NCI-H1930 (cell line): ENCODE measurements at regions not wholly inside any gene's neighbourhood (a gene's known extent, or its start where the extent isn't known, plus 50 kb on each side); places are given as distances from the start of the nearest gene placed in this dataset.

ENCODE experiments used
- DNase-seq, 2 experiments: peaks; one replicate each; lab custom pipeline; 2025; lab: John Stamatoyannopoulos, UW

DNA sequence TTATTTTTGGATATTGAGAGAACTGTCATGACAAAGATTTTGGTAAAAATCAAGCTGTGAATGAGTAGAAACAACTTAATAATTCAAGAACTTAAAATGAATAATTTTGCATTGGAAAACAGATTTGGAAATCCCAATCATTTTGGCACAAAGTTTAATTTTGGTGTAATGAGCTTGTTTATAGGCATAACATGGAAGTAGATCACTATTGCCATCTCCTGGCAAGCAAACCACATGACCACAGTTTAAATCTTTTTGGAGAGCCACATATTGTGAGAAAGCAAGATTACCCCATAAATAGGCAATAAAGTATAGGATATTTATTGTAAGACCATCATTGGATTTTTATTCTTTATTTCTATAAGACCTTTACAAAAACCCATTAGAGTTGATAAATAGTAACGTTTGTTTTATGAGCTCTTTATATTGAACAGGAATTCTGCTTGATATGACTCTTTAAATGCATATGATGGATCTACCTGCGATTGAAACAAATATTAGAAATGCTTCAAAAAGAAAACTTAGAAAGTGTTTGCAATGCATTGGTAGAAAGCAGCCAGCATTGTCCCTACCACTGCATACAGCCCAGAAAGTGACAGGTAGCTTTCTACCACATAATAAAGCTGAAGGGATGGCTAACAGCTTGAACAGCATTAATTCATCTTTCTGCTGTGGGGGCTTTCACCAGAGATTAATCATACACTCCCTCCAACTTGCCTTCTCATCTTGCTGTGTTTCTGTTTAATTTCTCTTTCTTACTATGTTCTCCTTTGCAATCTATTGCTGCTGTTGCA is 766.8 kb downstream of the TBL1XR1 start:
- DNase-seq: no peak

DNA sequence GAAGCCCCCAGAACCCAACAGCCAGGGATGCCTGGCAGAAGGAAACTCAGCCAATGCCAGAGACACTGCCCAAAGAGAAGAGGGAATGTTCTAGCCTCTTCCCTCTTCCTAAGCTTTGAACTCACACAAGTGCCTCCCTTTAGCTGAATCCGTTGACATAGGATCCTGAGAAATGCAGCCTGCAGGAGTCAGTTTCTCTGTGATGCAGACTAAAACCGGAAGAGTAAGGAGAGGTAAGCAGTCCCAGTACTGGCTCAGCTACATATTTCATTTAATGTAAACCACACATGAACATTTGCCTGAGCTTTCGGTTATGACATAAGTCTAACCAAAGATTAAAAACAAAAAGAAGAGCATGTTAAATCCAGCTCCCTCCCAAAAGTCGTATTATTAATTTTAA is 768.7 kb downstream of the TBL1XR1 start:
- DNase-seq: no peak

DNA sequence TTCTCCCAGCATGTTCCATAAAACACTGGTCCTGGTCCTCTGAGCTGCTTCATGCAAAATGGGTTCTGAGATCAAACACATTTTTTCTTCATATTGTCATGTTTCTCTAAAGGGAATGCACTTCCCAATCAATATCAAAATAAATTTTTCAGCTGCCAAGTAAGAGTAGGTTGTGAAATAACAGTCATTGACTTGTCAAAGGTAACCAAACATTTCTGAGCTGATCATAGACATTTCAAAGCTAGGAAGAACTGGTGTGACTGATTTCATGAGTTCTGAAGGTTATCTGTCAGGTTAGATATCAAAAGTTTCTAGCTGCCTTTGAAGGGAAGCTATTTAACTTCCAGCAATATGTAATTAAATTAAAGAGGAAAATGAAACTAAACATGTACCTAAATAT is 770.9 kb downstream of the TBL1XR1 start:
- DNase-seq: no peak

DNA sequence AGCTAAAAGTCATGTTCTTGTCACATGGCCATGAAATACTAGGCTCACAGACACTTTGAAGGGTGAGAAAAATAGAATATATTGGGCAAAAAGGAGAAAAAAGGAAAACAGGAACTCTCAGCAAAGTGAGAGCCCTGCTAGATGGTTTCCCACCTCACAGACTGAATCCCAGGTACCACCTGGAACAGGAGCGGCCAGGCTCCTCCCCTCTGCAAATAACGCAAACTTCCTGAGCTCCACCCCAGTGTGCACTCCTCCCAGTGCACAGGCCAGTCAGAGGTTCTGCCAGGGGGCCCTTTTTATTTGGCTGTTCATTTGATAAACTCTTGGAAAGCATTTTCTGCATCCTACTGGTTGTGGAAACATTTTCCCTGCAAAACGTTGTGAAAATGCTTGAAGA is 780.4 kb downstream of the TBL1XR1 start:
- no peak for DNase-seq

DNA sequence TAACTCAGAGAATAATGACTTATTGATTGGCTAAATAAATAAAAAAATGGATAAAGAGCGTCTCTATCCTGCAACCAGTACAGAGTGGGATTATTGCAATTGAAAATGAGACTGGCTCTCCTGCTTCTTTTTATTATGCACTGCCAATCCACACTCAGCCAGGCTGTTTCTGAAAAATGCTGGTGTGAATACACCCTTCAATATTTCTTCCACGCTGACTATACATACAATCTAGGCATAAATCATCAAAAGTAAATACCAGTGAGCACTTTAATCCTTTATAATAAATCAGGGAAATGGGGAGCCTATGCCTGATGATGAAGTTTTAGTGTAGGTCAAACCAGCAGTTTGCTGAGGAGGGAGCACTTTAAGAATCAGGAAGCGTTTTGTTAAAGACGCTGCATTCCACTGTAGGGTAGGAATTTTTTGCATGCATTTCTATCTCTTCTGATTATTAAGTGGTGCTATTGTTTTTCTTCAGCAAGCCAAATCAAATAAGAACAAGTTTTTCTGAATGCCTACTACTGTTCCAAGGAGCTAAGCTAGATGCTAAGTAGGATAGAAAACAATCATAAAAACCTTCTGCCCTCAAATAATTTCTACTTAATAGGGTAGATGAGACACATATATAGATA is 781.5 kb downstream of the TBL1XR1 start:
- no peak for DNase-seq

DNA sequence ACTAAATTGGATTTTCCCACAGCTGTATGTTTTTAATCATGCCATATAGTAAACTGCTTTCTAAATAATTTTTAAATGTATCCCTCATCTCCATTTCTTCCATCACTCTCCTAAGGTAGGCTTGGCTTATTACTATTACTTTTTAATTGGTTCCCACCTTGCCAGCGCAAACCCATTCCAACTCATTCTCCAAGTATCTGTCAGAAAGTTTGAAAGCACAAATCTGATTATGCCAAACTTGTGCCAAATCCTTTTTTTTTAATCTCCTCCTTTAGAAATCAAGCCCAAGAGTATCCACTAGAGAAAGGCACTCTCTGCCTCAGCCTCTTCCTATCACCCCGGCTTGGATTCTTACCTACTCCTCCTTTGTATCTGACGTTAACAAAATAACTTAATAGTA is 784.5 kb downstream of the TBL1XR1 start:
- DNase-seq: no peak

DNA sequence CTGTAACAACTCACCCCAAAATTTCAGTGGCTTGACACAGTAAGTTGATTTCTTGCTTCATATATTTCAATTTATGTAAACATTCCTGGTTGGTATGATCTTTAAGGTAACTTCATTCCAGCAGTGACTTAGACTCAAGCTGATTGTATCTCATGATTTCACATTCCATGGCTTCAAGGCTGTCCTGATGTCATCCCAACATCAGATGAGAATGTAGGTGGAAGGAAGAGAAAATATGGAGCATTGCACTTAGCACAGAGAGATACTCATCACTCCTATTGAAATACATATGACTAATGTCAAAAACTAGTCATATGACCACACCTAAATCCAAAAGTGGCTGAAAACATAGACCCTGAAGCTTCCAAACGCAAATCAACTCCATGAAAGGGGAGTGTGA is 793.8 kb downstream of the TBL1XR1 start:
- DNase-seq: no peak

DNA sequence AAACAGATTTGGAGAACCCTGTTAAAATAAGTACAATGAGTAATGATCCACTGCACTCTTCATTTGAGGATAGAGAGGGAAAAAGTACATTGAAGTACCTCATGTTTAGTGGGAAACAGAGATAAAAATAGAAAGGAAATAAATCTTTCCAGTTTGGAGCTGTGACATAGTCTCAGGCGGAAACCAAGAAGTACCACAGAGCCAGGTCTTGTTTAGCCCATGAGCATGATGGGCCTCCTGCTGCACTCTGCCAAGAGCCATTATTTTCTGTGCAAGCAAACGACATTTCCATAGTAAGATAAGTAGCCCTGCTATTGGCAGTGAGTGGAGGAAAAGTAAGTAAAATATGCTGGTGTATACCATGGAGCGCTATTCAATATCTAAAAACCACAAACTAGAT is 796.1 kb downstream of the TBL1XR1 start:
- no peak for DNase-seq

DNA sequence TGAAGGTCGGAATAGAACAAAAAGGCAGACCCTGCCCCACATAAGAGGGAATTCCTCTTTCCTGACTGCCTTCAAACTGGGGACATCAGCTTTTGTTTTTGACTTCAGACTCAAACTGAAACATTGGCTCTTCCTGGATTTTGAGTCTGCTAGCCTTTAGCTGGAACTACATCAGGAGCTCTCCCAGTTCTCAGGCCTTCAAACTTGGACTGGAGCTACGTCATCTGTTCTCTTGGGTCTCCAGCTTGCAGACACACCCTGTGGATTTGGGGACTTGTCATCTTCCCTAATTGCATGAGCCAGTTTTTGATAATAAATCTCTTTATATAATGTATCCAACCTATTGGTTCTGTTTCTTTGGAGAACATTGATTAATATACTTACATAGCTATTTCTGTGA is 798.1 kb downstream of the TBL1XR1 start:
- DNase-seq: no peak

DNA sequence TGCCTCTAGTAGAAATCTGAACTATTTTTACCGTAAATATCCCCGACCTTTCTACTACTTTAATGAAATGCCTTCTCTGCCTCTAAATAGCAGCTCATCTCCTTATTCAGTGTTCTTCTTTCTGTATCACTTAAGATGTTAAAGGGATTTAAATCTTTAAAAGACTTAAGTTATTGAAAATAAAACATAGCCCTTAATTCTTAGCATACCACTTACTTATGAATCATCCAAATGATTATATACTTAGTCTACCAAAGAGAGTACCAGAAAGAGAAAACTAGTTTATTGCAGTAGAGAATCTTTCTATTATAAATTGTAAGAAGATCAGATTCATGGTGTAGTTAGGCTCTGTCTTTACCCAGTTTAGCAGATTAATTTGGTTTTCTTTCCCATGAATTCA is 802.0 kb downstream of the TBL1XR1 start:
- no peak for DNase-seq

DNA sequence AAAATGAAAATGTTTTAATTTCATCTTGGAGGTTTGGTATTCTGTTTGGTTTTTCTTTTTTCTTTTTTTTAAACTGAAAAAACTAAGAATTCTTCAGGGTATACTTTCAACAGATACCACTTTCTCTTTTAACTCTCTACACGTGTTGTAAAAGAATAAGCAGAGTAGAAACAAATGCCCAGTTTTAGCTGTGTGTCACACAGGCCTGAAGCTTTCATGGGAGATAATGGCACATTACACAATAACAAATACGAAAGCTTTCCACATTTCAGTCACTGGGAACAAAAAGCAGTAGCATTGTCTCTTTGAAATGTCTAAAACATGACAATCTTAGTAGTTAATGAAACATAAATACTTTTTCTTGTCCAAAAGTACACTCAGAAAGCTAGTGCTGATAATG is 818.5 kb downstream of the TBL1XR1 start:
- DNase-seq: peak in 1 of 2 experiments; percentile 12

DNA sequence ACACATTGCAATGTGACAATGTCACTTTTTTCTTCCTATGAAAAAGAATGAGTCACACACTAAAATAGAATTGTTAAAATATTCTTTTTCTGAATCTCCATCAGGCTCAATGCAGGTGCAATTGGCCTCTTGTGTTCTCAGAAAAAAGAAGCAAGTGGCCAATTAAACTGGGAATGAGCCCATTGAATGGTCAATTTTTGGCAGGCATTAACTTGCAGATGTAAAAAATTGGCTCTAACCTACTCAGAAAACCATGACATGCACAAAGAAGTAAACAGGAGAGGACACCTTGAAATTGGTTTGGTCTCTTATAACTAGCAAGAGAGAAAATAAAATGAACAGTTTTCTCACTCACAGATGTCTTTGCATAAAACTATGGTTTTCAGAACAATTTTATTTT is 820.8 kb downstream of the TBL1XR1 start:
- no peak for DNase-seq

DNA sequence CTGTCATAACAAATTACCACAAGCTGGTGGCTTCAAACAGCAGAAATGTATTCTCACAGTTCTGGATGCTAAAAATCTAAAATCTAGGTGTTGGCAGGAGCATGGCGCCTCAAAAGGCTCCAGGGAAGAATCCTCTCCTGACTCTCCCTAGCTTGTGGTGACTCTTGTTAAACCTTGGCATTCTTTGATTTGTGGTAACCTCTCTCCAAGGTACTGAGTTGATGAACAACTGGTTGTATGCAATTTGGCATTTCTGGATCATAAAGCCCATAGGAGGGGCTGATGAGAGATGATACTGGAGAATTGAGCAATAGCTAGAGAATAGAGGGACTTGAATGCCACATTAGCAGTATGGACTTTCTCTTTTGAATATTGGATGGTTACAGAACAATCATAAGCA is 821.8 kb downstream of the TBL1XR1 start:
- DNase-seq: no peak

DNA sequence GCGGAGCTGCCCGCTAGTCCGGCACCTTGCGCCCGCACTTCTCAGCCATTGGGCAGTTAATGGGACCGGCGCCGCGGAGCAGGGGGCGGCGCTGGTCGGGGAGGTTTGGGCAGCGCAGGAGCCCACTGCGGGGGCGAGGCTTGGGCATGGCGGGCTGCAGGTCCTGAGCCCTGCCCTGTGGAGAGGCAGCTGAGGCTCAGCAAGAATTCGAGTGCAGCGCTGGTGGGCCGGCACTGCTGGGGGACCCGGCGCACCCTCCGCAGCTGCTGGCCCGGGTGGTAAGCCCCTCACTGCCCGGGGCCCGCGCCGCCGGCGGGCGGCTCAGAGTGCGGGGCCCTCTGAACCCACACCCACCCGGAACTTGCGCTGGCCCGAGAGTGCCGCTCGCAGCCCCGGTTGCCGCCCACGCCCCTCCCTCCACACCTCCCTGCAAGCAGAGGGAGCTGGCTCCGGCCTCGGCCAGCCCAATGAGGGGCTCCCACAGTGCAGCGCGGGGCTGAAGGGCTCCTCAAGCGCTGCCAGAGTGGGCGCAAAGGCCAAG is 835.0 kb downstream of the TBL1XR1 start:
- DNase-seq: no peak

DNA sequence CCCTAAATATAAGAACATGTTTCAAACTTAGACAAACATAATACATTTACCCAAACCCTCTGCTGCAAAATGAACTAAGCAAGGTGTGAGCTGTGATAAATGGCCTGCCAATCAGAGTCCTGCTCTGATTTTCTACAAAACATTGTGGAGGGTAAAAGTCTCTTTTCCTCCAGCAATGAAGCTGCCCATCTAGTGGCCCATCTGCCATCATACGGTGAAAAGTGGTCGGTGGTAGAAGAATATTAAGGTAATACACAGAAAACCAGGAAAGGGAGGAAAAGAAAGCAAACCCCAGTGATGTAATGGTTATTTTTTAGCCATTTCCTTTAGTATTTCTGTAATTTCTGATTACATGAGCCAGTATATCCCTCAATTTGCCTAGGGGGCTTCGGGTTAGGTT is 838.1 kb downstream of the TBL1XR1 start:
- DNase-seq: no peak

DNA sequence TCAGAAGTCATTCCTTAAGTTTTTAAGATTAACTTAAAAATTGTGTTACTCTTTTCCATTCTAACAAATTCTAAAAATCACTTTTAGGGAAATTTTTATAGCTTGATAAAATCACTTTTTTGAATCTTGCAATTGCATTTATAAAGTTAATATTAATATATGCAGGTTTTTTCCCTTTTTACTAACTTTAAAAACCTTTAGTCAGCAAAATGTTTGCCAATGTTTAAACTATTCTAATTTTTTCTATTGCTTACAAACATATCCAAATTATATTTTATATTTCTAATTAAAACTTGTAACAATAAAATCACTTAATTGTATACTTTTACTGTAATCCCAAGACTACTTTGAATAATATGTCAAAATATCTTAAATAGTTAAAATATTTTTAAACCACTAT is 839.4 kb downstream of the TBL1XR1 start:
- no peak for DNase-seq

DNA sequence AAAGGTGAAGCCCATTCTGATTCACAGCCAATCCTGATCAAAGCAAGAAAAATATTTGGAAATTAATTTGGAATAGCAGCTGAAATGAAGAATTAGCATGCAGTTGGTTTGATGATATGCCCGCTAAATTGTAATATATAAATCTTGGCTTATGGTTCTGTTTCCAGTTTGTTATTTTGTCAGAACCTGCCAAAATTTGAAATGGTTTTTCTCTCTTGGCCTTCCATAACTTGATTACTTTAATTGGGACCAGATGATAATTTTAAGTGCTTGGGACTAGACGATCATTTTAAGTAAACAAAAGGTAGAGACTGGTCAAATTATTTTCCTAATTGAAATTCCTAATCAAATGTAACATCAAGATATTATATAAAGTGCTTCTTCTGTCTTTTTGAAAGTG is 842.4 kb downstream of the TBL1XR1 start:
- DNase-seq: no peak

DNA sequence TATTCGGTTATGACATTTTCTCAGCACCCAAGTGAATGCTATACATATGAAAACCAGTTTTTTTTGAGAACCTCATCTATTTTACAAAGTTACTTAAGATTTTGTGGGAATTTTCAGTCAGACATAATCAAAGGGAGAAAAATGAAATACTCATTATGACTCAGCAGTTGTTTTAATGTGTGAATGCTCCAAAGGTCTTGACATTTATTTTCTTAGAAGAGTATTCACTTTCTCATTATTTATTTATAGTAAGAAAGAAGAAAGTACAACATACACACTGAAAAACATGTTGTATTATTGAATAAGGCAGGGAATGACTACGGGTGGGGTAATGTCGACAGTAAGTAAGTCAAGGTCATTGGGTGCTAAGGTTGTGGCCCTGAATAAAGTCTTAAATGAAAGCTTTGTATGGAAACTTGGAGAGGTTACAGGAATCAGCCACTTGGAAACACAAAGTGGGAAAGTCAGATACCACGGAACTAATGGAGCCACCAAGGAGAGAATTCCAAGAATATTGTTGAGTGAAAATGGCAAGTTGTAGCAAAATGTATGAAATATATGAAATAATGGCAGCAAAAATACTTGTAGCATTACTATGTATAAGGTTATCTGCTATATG is 844.5 kb downstream of the TBL1XR1 start:
- no peak for DNase-seq

DNA sequence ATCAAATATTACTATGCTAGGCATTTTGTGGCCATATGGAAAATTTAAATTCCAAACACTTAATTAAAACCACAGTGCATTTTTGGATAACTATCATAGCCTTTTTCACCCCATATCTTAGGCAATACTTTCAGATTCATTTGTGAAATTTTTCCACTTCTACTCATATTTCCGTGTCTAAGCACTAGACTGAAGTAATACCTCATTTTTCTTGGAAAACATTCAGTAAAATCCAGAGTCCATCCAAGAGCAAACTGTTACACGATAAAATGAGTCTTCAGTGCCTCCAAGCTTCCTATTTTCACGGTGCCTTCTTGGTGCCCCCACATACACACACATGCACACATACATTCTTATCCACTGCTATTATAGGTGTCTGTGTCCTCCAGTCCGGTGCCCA is 845.9 kb downstream of the TBL1XR1 start:
- DNase-seq: no peak

DNA sequence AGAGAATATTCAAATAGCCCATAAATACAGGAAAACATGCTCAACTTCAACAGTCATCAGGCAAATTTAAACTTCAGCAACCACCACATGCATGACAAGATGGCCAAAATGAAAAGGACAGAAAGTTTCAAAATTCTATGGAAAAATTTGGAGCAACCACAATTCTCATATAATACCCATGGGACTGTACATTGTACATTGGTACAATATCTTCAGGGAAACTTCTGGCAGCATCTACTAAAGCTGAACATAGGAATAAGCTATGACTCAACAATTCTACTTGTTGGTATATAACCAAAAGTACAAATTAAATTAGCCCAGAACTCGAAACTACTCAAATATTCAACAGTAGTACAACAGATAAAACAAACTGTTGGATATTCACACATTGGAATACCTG is 847.6 kb downstream of the TBL1XR1 start:
- no peak for DNase-seq

DNA sequence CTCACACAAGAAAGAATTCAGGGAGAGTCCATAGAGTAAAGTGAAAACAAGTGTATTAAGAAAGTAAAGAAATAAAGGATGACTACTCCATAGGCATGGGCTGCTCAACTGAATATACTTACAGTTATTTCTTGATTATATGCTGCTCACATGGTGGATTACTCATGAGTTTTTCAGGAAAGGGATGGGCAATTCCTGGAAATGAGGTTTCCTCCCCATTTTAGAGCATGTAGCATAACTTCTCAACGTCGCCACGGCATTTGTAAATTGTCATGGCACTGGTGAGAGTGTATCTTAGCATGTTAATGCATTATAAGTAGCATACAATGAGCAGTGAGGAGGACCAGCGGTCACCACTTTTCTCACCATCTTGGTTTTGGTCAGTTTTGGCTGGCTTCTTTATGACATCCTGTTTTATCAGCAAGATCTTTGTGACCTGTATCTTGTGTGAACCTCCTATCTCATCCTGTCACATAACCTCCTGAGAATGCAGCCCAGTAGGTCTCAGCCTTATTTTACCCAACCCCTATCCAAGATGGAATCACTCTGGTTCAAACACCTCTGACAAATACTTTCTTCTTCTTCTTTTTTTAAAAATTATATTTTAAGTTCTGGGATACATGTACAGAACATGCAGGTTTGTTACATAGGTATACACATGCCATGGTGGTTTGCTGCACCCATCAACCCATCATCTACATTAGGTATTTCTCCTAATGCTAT is 849.7 kb downstream of the TBL1XR1 start:
- DNase-seq: no peak

DNA sequence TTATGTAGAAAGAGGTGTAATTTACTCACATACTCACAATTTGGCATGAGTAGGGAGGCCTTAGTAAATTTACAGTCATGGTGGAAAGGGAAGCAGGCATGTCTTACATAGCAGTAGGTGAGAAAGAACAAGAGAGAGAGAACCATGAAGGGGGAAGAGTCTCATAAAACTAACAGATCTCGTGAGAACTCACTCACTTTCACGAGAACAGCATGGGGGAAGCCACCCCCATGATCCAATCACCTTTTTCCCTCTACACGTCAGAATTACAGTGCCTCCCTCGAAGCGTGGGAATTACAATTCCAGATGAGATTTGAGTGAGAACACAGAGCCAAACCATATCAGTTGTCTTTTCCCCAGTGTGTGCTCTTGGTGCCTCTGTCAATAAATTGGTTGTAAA is 855.3 kb downstream of the TBL1XR1 start:
- no peak for DNase-seq

DNA sequence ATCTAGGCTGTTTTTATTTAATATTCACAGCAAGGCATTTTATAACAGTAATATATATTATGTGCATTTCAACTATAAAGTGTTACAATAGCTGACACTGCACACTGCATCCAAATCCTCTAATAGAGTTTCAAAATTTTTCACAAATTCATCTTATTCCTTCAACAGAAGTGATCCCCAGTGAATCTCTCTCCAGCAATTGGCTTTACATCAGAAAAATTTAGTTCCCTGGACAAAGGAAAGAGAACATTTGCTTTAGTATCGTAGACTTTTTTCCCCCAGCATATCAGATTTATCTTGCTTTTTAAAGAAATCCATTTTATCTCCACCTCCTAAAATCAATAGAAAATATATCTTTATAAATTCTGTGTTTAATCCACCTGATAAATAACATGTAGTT is 868.6 kb downstream of the TBL1XR1 start:
- DNase-seq: no peak
